PFSK-1 (cell line): ENCODE measurements at regions not wholly inside any gene's neighbourhood (a gene's known extent, or its start where the extent isn't known, plus 50 kb on each side); places are given as distances from the start of the nearest gene placed in this dataset.

ENCODE experiments used
- POLR2AphosphoS5 ChIP-seq: IDR thresholded peaks from 2 replicates; pipeline ENCODE4 v1.6.1; 2012; ENCODE audit warnings: low read depth, mild to moderate bottlenecking, control low read depth, low read length, moderate library complexity
- TAF1 ChIP-seq: IDR thresholded peaks from 2 replicates; pipeline ENCODE4 v1.6.1; 2012; ENCODE audit warnings: low read length, control low read depth, borderline replicate concordance; ENCODE audit not compliant: insufficient read depth

GRCh38 chr17:14452856-14453255, 152.0 kb downstream of the HS3ST3B1 start:
- no peak for TF ChIP-seq POLR2AphosphoS5
- TF ChIP-seq TAF1, result no peak
